MV-4-11 (cell line): ENCODE measurements at regions not wholly inside any gene's neighbourhood (a gene's known extent, or its start where the extent isn't known, plus 50 kb on each side); places are given as distances from the start of the nearest gene placed in this dataset.

Source experiments
- DNase-seq: peaks from one replicate; lab custom pipeline; 2025; lab: John Stamatoyannopoulos, UW

- DNase-seq, result no peak
Measured at GRCh38 chr10:47053081-47053798, 142.0 kb downstream of the PTPN20 start.

- DNase-seq, result no peak
Measured at GRCh38 chr10:47054974-47055373, 143.7 kb downstream of the PTPN20 start.

- no peak for DNase-seq
Measured at GRCh38 chr10:47055386-47056246, 144.4 kb downstream of the PTPN20 start.

- no peak for DNase-seq
Measured at GRCh38 chr10:47056247-47056510, 145.0 kb downstream of the PTPN20 start.

GRCh38 chr10:47057471-47057870 lies 146.2 kb downstream of the PTPN20 start:
- no peak for DNase-seq

GRCh38 chr10:47058032-47058702 lies 146.9 kb downstream of the PTPN20 start:
- no peak for DNase-seq

- DNase-seq, result no peak
Measured at GRCh38 chr10:47058961-47059391, 147.7 kb downstream of the PTPN20 start.

GRCh38 chr10:47059606-47060311 lies 148.5 kb downstream of the PTPN20 start:
- DNase-seq, result no peak

- DNase-seq, result no peak
Measured at GRCh38 chr10:47060356-47060755, 149.1 kb downstream of the PTPN20 start.

GRCh38 chr10:47060993-47061500 lies 149.8 kb downstream of the PTPN20 start:
- no peak for DNase-seq

GRCh38 chr10:47061776-47062175 lies 150.5 kb downstream of the PTPN20 start:
- no peak for DNase-seq

- DNase-seq, result no peak
Measured at GRCh38 chr10:47062441-47063200, 151.4 kb downstream of the PTPN20 start.

- DNase-seq, result no peak
Measured at GRCh38 chr10:47063858-47064257, 152.6 kb downstream of the PTPN20 start.

- DNase-seq, result no peak
Measured at GRCh38 chr10:47065903-47066302, 154.7 kb downstream of the PTPN20 start.

GRCh38 chr10:47067949-47068940 lies 157.0 kb downstream of the PTPN20 start:
- DNase-seq, result no peak

GRCh38 chr10:47070541-47070940 lies 159.3 kb downstream of the PTPN20 start:
- no peak for DNase-seq

- DNase-seq, result no peak
Measured at GRCh38 chr10:47071891-47072290, 160.7 kb downstream of the PTPN20 start.

GRCh38 chr10:47073967-47074366 lies 162.7 kb downstream of the PTPN20 start:
- DNase-seq, result no peak

- DNase-seq, result peak; percentile 6
Measured at GRCh38 chr10:47076949-47077361, 165.7 kb downstream of the PTPN20 start.

- no peak for DNase-seq
Measured at GRCh38 chr10:47077386-47077785, 166.2 kb downstream of the PTPN20 start.
